ENCODE measurements at regions not wholly inside any gene's neighbourhood (a gene's known extent, or its start where the extent isn't known, plus 50 kb on each side); places are given as distances from the start of the nearest gene placed in this dataset.

DNA sequence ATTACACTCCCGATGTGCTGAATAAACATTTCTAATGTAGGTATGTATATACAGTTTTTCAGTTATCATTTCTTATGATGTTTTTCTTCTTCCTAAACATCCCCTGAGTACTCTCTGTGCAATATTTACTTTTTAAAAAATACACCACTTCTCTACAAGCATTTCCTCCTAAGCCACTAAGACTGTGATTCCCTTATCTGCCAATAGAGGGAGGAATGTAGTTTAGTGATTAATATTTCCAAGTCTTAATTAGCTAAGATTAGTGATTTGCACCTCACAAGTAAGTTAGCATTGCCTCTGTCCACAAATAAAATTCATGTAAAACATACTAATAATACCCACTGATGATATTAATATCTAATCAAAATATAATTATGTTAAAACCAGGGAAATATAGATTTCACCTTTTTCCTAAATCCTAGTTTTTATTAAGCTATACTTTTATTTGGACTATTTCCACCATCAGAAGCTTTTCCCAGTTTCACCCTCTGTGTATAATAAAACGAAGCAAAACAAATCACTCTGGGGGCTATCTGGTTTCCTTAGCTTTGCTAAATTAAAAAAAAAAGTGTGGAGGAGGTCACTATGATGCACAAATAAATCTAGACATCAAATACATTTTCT is 909.1 kb downstream of the FAT4 start:
- TF ChIP-seq, protein P1, sequence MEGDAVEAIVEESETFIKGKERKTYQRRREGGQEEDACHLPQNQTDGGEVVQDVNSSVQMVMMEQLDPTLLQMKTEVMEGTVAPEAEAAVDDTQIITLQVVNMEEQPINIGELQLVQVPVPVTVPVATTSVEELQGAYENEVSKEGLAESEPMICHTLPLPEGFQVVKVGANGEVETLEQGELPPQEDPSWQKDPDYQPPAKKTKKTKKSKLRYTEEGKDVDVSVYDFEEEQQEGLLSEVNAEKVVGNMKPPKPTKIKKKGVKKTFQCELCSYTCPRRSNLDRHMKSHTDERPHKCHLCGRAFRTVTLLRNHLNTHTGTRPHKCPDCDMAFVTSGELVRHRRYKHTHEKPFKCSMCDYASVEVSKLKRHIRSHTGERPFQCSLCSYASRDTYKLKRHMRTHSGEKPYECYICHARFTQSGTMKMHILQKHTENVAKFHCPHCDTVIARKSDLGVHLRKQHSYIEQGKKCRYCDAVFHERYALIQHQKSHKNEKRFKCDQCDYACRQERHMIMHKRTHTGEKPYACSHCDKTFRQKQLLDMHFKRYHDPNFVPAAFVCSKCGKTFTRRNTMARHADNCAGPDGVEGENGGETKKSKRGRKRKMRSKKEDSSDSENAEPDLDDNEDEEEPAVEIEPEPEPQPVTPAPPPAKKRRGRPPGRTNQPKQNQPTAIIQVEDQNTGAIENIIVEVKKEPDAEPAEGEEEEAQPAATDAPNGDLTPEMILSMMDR (IDR thresholded peaks at IDR 0.05) = no peak
- TF ChIP-seq POLR2A (IDR thresholded peaks at IDR 0.05) (no peak), EP300 (IDR thresholded peaks at IDR 0.05) (no peak)
